ENCODE measurements at regions not wholly inside any gene's neighbourhood (a gene's known extent, or its start where the extent isn't known, plus 50 kb on each side); places are given as distances from the start of the nearest gene placed in this dataset.

DNA sequence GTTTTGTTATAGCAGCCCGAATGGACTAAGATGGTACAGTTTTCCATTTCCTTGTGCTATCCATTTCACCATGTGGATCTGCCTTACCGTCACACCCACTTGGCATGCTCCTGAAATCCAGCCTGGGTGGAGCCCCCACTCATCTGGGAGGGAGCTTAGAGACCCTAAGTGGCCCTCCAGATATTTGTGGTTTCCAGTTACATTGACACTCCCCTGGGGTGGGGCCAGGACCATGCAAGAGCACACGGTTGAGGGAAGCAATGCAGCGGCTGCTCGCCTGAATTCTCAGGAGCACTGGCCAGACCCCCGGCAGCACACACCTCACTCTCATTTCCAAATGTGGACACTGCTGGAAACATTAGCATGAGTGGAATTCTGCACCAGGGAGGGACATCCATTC is 231.1 kb downstream of the UTP18 start:
- TF ChIP-seq, protein P1, sequence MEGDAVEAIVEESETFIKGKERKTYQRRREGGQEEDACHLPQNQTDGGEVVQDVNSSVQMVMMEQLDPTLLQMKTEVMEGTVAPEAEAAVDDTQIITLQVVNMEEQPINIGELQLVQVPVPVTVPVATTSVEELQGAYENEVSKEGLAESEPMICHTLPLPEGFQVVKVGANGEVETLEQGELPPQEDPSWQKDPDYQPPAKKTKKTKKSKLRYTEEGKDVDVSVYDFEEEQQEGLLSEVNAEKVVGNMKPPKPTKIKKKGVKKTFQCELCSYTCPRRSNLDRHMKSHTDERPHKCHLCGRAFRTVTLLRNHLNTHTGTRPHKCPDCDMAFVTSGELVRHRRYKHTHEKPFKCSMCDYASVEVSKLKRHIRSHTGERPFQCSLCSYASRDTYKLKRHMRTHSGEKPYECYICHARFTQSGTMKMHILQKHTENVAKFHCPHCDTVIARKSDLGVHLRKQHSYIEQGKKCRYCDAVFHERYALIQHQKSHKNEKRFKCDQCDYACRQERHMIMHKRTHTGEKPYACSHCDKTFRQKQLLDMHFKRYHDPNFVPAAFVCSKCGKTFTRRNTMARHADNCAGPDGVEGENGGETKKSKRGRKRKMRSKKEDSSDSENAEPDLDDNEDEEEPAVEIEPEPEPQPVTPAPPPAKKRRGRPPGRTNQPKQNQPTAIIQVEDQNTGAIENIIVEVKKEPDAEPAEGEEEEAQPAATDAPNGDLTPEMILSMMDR (tag by site-specific recombination; IDR thresholded peaks at IDR 0.05), result no peak
- TF ChIP-seq ZBTB49 (tag by site-specific recombination; IDR thresholded peaks at IDR 0.05; ENCODE audit: low read depth) (no peak), REST (tag by site-specific recombination; IDR thresholded peaks at IDR 0.05) (no peak)
